ENCODE measurements at regions not wholly inside any gene's neighbourhood (a gene's known extent, or its start where the extent isn't known, plus 50 kb on each side); places are given as distances from the start of the nearest gene placed in this dataset.

DNA sequence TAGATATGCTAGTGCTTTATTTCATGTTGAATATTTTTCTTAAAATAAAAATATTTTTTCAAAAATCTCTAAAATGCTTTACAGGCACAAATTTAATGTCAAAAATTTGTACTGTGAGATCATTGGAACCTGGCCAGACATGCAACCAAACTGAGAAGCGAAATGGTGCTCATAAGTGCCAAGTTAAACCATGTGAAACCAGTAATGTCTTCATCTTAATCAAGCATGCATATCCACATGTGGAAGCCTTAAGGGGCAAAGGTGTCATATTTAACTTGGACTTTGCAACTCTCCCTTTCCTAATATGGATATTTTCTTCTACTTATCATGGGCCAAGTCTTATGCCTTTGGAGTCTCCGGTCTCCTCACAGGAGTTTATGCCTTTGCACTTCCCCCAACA, 208.9 kb upstream of the COL8A1 start:
- no peak overlapping the region for H2BK120ac ChIP-seq (ENCODE audit: low read depth, low read length)
- H2BK5ac ChIP-seq (ENCODE audit: low read depth, low read length, poor library complexity, severe bottlenecking), result no peak overlapping the region
- H4K8ac ChIP-seq (ENCODE audit: low read length), result no peak overlapping the region
- no peak overlapping the region for H3K14ac ChIP-seq (ENCODE audit: low read length in 2 of 2)
- H3K79me1 ChIP-seq (replicated peaks; ENCODE audit: low read length, poor library complexity, severe bottlenecking), result no peaks in the 10 kb centered on the region
- H3K36me3 ChIP-seq (ENCODE audit: control insufficient read depth in 1 of 2, insufficient read depth in 2 of 2, low read depth in 1 of 2, low read length in 2 of 2), result no peaks in the 10 kb centered on the region
- H3K4me1 ChIP-seq (ENCODE audit: control insufficient read depth, insufficient read depth, low read depth, low read length), result no peaks in the 10 kb centered on the region
- no peak overlapping the region for H2AK5ac ChIP-seq (ENCODE audit: low read length, severe bottlenecking)
- H3K4me2 ChIP-seq (ENCODE audit: low read length, poor library complexity, severe bottlenecking), result no peak overlapping the region
- no peak overlapping the region for H2AFZ ChIP-seq (ENCODE audit: low read depth, low read length)
- peak overlapping the region; percentile 81 for H3K27ac ChIP-seq (ENCODE audit: low read length, poor library complexity, severe bottlenecking)
- no peak for DNase-seq
- no peak overlapping the region for H3K4me3 ChIP-seq (ENCODE audit: insufficient read depth in 1 of 2, low read depth in 1 of 2, low read length in 2 of 2)
- H3K23ac ChIP-seq (ENCODE audit: low read length in 2 of 2), result no peak overlapping the region
- H2BK12ac ChIP-seq (ENCODE audit: low read length in 2 of 2), result no peak overlapping the region
- H3K18ac ChIP-seq (ENCODE audit: low read depth in 1 of 2, low read length in 2 of 2), result no peak overlapping the region
- no peak overlapping the region for H2BK15ac ChIP-seq (ENCODE audit: low read depth, poor library complexity, severe bottlenecking)
- no peaks in the 10 kb centered on the region for H3K27me3 ChIP-seq (ENCODE audit: control insufficient read depth in 1 of 2, insufficient read depth in 1 of 2, low read length in 2 of 2)
- H4K91ac ChIP-seq (ENCODE audit: low read length), result no peak overlapping the region
- no peak overlapping the region for H3K9ac ChIP-seq (ENCODE audit: low read length)
- H3K4ac ChIP-seq (ENCODE audit: low read depth in 1 of 2, low read length in 2 of 2), result no peak overlapping the region
- 100% methylated on average over 1 of the region's 2 CpGs for WGBS
- no peaks in the 10 kb centered on the region for H3K9me3 ChIP-seq (ENCODE audit: control insufficient read depth, low read length)

DNA sequence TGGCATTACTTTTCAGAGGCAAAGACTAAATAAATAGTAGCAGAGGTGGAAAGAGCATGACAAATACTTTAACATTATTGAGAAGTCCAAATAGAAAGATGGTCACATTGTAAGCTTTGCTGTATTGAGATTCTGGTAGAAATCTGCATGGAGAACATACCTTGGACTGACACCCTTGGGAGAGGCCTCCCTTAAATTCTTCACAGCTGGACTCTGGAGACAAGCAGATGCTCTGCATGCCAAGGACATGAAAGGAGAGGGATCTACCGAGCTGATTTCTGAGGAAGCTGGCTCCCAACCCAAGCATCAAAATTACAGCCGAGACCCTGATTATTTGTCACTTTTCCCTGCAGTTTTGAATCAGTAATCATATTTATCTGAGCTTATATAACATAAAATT, 212.5 kb upstream of the COL8A1 start:
- H3K27ac ChIP-seq (ENCODE audit: low read length, poor library complexity, severe bottlenecking), result no peak overlapping the region
- H3K4me1 ChIP-seq (ENCODE audit: control insufficient read depth, insufficient read depth, low read depth, low read length), result no peaks in the 10 kb centered on the region
- no peak overlapping the region for H3K18ac ChIP-seq (ENCODE audit: low read depth in 1 of 2, low read length in 2 of 2)
- no peak overlapping the region for H2BK12ac ChIP-seq (ENCODE audit: low read length in 2 of 2)
- DNase-seq, result no peak
- 33% methylated on average over 1 of the region's 2 CpGs for WGBS
- H3K36me3 ChIP-seq (ENCODE audit: control insufficient read depth in 1 of 2, insufficient read depth in 2 of 2, low read depth in 1 of 2, low read length in 2 of 2), result no peaks in the 10 kb centered on the region
- no peak overlapping the region for H2BK5ac ChIP-seq (ENCODE audit: low read depth, low read length, poor library complexity, severe bottlenecking)
- H3K4me2 ChIP-seq (ENCODE audit: low read length, poor library complexity, severe bottlenecking), result no peak overlapping the region
- H2AFZ ChIP-seq (ENCODE audit: low read depth, low read length), result no peak overlapping the region
- H3K9me3 ChIP-seq (ENCODE audit: control insufficient read depth, low read length), result no peaks in the 10 kb centered on the region
- no peak overlapping the region for H3K4ac ChIP-seq (ENCODE audit: low read depth in 1 of 2, low read length in 2 of 2)
- H3K79me1 ChIP-seq (replicated peaks; ENCODE audit: low read length, poor library complexity, severe bottlenecking), result no peaks in the 10 kb centered on the region
- no peaks in the 10 kb centered on the region for H3K27me3 ChIP-seq (ENCODE audit: control insufficient read depth in 1 of 2, insufficient read depth in 1 of 2, low read length in 2 of 2)
- H3K14ac ChIP-seq (ENCODE audit: low read length in 2 of 2), result no peak overlapping the region
- H3K23ac ChIP-seq (ENCODE audit: low read length in 2 of 2), result no peak overlapping the region
- H2BK15ac ChIP-seq (ENCODE audit: low read depth, poor library complexity, severe bottlenecking), result no peak overlapping the region
- no peak overlapping the region for H2BK120ac ChIP-seq (ENCODE audit: low read depth, low read length)
- no peak overlapping the region for H3K9ac ChIP-seq (ENCODE audit: low read length)
- H4K91ac ChIP-seq (ENCODE audit: low read length), result no peak overlapping the region
- no peak overlapping the region for H2AK5ac ChIP-seq (ENCODE audit: low read length, severe bottlenecking)
- no peak overlapping the region for H3K4me3 ChIP-seq (ENCODE audit: insufficient read depth in 1 of 2, low read depth in 1 of 2, low read length in 2 of 2)
- no peak overlapping the region for H4K8ac ChIP-seq (ENCODE audit: low read length)

DNA sequence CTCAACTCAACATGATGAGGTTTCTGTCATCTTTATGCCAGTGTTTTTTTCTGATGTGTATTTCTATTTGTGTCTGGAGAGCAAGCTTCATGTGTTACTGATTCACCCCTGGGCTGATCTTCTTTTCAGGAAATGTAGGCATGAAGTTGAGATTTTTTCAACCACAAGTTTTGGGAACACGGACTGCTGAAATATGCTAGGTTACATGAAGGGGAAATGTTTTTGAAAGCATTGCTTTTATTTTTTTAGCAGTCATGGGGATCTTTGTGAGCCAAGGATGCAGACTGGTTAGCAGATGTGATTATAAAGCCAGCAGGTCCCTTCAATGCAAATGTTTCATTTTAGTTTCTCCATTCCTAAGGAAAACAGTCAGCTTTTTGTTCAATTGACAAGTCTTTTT, 219.3 kb upstream of the COL8A1 start:
- H2BK15ac ChIP-seq (ENCODE audit: low read depth, poor library complexity, severe bottlenecking), result no peak overlapping the region
- no peak overlapping the region for H2AK5ac ChIP-seq (ENCODE audit: low read length, severe bottlenecking)
- H4K8ac ChIP-seq (ENCODE audit: low read length), result no peak overlapping the region
- no peak overlapping the region for H2BK12ac ChIP-seq (ENCODE audit: low read length in 2 of 2)
- no peak overlapping the region for H3K4ac ChIP-seq (ENCODE audit: low read depth in 1 of 2, low read length in 2 of 2)
- H3K36me3 ChIP-seq (ENCODE audit: control insufficient read depth in 1 of 2, insufficient read depth in 2 of 2, low read depth in 1 of 2, low read length in 2 of 2), result no peaks in the 10 kb centered on the region
- no peak overlapping the region for H3K4me2 ChIP-seq (ENCODE audit: low read length, poor library complexity, severe bottlenecking)
- no peak overlapping the region for H3K23ac ChIP-seq (ENCODE audit: low read length in 2 of 2)
- H3K79me1 ChIP-seq (replicated peaks; ENCODE audit: low read length, poor library complexity, severe bottlenecking), result no peaks in the 10 kb centered on the region
- H3K27ac ChIP-seq (ENCODE audit: low read length, poor library complexity, severe bottlenecking), result peak overlapping the region; percentile 49
- H2BK5ac ChIP-seq (ENCODE audit: low read depth, low read length, poor library complexity, severe bottlenecking), result no peak overlapping the region
- H2BK120ac ChIP-seq (ENCODE audit: low read depth, low read length), result no peak overlapping the region
- H3K9me3 ChIP-seq (ENCODE audit: control insufficient read depth, low read length), result no peaks in the 10 kb centered on the region
- no peak overlapping the region for H3K18ac ChIP-seq (ENCODE audit: low read depth in 1 of 2, low read length in 2 of 2)
- no peak for DNase-seq
- peaks cover 4% of the 10 kb centered on the region for H3K4me1 ChIP-seq (ENCODE audit: control insufficient read depth, insufficient read depth, low read depth, low read length)
- 53% methylated on average over 1 of the region's 1 CpG for WGBS
- H2AFZ ChIP-seq (ENCODE audit: low read depth, low read length), result no peak overlapping the region
- H3K27me3 ChIP-seq (ENCODE audit: control insufficient read depth in 1 of 2, insufficient read depth in 1 of 2, low read length in 2 of 2), result no peaks in the 10 kb centered on the region
- H4K91ac ChIP-seq (ENCODE audit: low read length), result no peak overlapping the region
- no peak overlapping the region for H3K14ac ChIP-seq (ENCODE audit: low read length in 2 of 2)
- H3K9ac ChIP-seq (ENCODE audit: low read length), result no peak overlapping the region
- no peak overlapping the region for H3K4me3 ChIP-seq (ENCODE audit: insufficient read depth in 1 of 2, low read depth in 1 of 2, low read length in 2 of 2)

DNA sequence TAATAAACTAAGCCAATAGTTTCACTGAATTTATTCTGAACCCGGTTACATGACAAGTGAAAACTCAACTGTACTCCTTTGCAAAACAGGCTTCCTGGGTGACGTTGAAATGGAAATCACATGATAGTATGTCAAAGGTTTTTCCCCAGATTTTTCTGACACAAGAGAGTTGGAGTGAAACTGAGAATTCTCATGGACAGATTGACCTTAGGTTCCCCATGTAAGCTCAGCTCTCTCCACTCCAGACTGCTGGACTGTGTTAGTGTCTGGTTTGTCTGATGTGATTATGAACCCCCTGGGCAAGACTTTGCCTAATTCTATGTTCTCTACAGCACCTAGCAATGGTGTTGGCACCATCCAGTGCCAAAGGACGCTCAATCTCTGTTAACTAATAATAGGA, 219.7 kb upstream of the COL8A1 start:
- no peak overlapping the region for H3K9ac ChIP-seq (ENCODE audit: low read length)
- H2BK12ac ChIP-seq (ENCODE audit: low read length in 2 of 2), result no peak overlapping the region
- no peak overlapping the region for H4K91ac ChIP-seq (ENCODE audit: low read length)
- H2BK15ac ChIP-seq (ENCODE audit: low read depth, poor library complexity, severe bottlenecking), result no peak overlapping the region
- no peak overlapping the region for H3K4me3 ChIP-seq (ENCODE audit: insufficient read depth in 1 of 2, low read depth in 1 of 2, low read length in 2 of 2)
- H2BK5ac ChIP-seq (ENCODE audit: low read depth, low read length, poor library complexity, severe bottlenecking), result no peak overlapping the region
- no peaks in the 10 kb centered on the region for H3K79me1 ChIP-seq (replicated peaks; ENCODE audit: low read length, poor library complexity, severe bottlenecking)
- H3K36me3 ChIP-seq (ENCODE audit: control insufficient read depth in 1 of 2, insufficient read depth in 2 of 2, low read depth in 1 of 2, low read length in 2 of 2), result no peaks in the 10 kb centered on the region
- no peak overlapping the region for H3K4me2 ChIP-seq (ENCODE audit: low read length, poor library complexity, severe bottlenecking)
- H2AFZ ChIP-seq (ENCODE audit: low read depth, low read length), result no peak overlapping the region
- no peak overlapping the region for H3K23ac ChIP-seq (ENCODE audit: low read length in 2 of 2)
- H4K8ac ChIP-seq (ENCODE audit: low read length), result no peak overlapping the region
- no peak overlapping the region for H2BK120ac ChIP-seq (ENCODE audit: low read depth, low read length)
- no peaks in the 10 kb centered on the region for H3K27me3 ChIP-seq (ENCODE audit: control insufficient read depth in 1 of 2, insufficient read depth in 1 of 2, low read length in 2 of 2)
- peak; percentile 27 for DNase-seq
- peak overlapping the region; percentile 49 for H3K27ac ChIP-seq (ENCODE audit: low read length, poor library complexity, severe bottlenecking)
- no peak overlapping the region for H3K14ac ChIP-seq (ENCODE audit: low read length in 2 of 2)
- H3K9me3 ChIP-seq (ENCODE audit: control insufficient read depth, low read length), result no peaks in the 10 kb centered on the region
- no peak overlapping the region for H3K18ac ChIP-seq (ENCODE audit: low read depth in 1 of 2, low read length in 2 of 2)
- H3K4me1 ChIP-seq (ENCODE audit: control insufficient read depth, insufficient read depth, low read depth, low read length), result peaks cover 4% of the 10 kb centered on the region
- H3K4ac ChIP-seq (ENCODE audit: low read depth in 1 of 2, low read length in 2 of 2), result no peak overlapping the region
- WGBS, result 93% methylated on average over 3 of the region's 3 CpGs
- peak overlapping the region; percentile 27 for H2AK5ac ChIP-seq (ENCODE audit: low read length, severe bottlenecking)
